HCT116 (cell line): ENCODE measurements at regions not wholly inside any gene's neighbourhood (a gene's known extent, or its start where the extent isn't known, plus 50 kb on each side); places are given as distances from the start of the nearest gene placed in this dataset.

Experiments
- ATAC-seq: fragments of 200-7000 bp; cut with Tn5 transposase; 2 replicates; pipeline ENCODE4 v1.9.1; 2020; ENCODE audit warnings: mild to moderate bottlenecking, moderate library complexity
- BruUV-seq: library from RNA; stranded (reverse); fragments of 400-500 nt; replicated peaks from 2 replicates; lab custom pipeline; 2021; lab: Mats Ljungman, UMichigan
- CTCF ChIA-PET: fragments of 300-600 bp; sonication (Branson Sonifier 250); formaldehyde crosslinking; loops from one replicate; lab custom pipeline; 2021; ENCODE audit warnings: antibody characterized with exemption; lab: Charles Lee
- POLR2A ChIA-PET: fragments of 300-600, 350-600 bp; sonication (Branson Sonifier 250); formaldehyde crosslinking; loops from one replicate; lab custom pipeline; 2021; ENCODE audit warnings: antibody characterized with exemption; lab: Charles Lee
- RAD21 ChIA-PET, 2 experiments: fragments of 300-600 bp; sonication (Branson Sonifier 250); formaldehyde crosslinking; loops; one replicate each; lab custom pipeline; 2023; ENCODE audit warnings: low total read pairs in 2 of 2; ENCODE audit not compliant: uncharacterized antibody in 2 of 2, unreplicated experiment in 2 of 2, low non-redundant PET in 1 of 2; lab: Charles Lee
- DNase-seq: peaks from one replicate; pipeline ENCODE4 v3.0.0-alpha.2; 2010; ENCODE audit warnings: low read depth, low spot score
- H2AFZ ChIP-seq: fragments of 200-600 bp; shearing (Covaris generic), sonication (generic); 2 replicates; pipeline ENCODE4 v1.6.1; 2017; ENCODE audit warnings: low read depth, mixed run types, mixed read lengths, antibody characterized with exemption, low read length; ENCODE audit not compliant: poor library complexity, severe bottlenecking
- H3K27ac ChIP-seq: 2 replicates; pipeline ENCODE4 v1.5.1; 2012; ENCODE audit warnings: low read depth, low read length
- H3K27me3 ChIP-seq: fragments of 200-600 bp; sonication (generic); 2 replicates; pipeline ENCODE4 v1.6.1; 2016; ENCODE audit warnings: mixed run types, low read length, mixed read lengths; ENCODE audit not compliant: insufficient read depth
- H3K36me3 ChIP-seq, 2 experiments: fragments of 200-500 bp in 1 of 2; fragments of 200-600 bp in 1 of 2; sonication (Bioruptor generic) in 1 of 2; sonication (generic) in 1 of 2; 2 replicates each; pipeline versions ENCODE4 v1.5.1 to v1.6.1; 2014 to 2016; ENCODE audit warnings: low read length in 2 of 2, inconsistent platforms in 1 of 2, mixed read lengths in 1 of 2, mixed run types in 1 of 2; ENCODE audit not compliant: insufficient read depth in 2 of 2, control insufficient read depth in 1 of 2
- H3K4me1 ChIP-seq, 2 experiments: fragments of 200-600 bp in 1 of 2; sonication (generic) in 1 of 2; 2 replicates each; pipeline versions ENCODE4 v1.5.1 to v1.6.1; 2012 to 2017; ENCODE audit warnings: low read length in 2 of 2, inconsistent platforms in 1 of 2, mild to moderate bottlenecking in 1 of 2, mixed read lengths in 1 of 2, mixed run types in 1 of 2, moderate library complexity in 1 of 2; ENCODE audit not compliant: insufficient read depth in 2 of 2, control insufficient read depth in 1 of 2
- H3K4me2 ChIP-seq: fragments of 200-600 bp; sonication (generic); 2 replicates; pipeline ENCODE4 v1.6.1; 2017; ENCODE audit warnings: mixed run types, low read length, mixed read lengths
- H3K4me3 ChIP-seq, 2 experiments: fragments of 200-600 bp in 1 of 2; sonication (generic) in 1 of 2; replicated peaks in 1 of 2; 2 replicates each; pipeline ENCODE4 v1.5.1; 2011 to 2016; ENCODE audit warnings: low read length in 2 of 2, control low read depth in 1 of 2, low read depth in 1 of 2, mild to moderate bottlenecking in 1 of 2, mixed read lengths in 1 of 2, mixed run types in 1 of 2
- H3K79me2 ChIP-seq: fragments of 200-600 bp; sonication (generic); 2 replicates; pipeline ENCODE4 v1.6.1; 2017; ENCODE audit warnings: mild to moderate bottlenecking, mixed run types, low read length, moderate library complexity, mixed read lengths; ENCODE audit not compliant: insufficient read depth
- H3K9ac ChIP-seq: fragments of 200-600 bp; sonication (generic); 2 replicates; pipeline ENCODE4 v1.6.1; 2016; ENCODE audit warnings: low read length, mixed read lengths
- H3K9me2 ChIP-seq: fragments of 200-600 bp; sonication (generic), shearing (Covaris generic); 2 replicates; pipeline ENCODE4 v1.6.1; 2017; ENCODE audit warnings: mixed run types, mild to moderate bottlenecking, moderate library complexity; ENCODE audit not compliant: insufficient read depth
- H3K9me3 ChIP-seq, 2 experiments: fragments of 200-500 bp in 1 of 2; fragments of 200-600 bp in 1 of 2; sonication (Bioruptor generic) in 1 of 2; sonication (generic) in 1 of 2; 2 replicates each; pipeline ENCODE4 v1.6.1; 2014 to 2017; ENCODE audit warnings: low read length in 2 of 2, mixed read lengths in 2 of 2, inconsistent platforms in 1 of 2, low read depth in 1 of 2, mild to moderate bottlenecking in 1 of 2, mixed run types in 1 of 2, moderate library complexity in 1 of 2; ENCODE audit not compliant: control insufficient read depth in 1 of 2, insufficient read depth in 1 of 2
- H4K20me1 ChIP-seq: fragments of 200-600 bp; sonication (generic), shearing (Covaris generic); 2 replicates; pipeline ENCODE4 v1.6.1; 2017; ENCODE audit warnings: mixed run types, mild to moderate bottlenecking, moderate library complexity; ENCODE audit not compliant: insufficient read depth
- CEBPB ChIP-seq: IDR thresholded peaks from 2 replicates; pipeline ENCODE4 v1.6.1; 2012; ENCODE audit warnings: low read depth
- EGR1 ChIP-seq: IDR thresholded peaks from 2 replicates; pipeline ENCODE4 v1.6.1; 2012; ENCODE audit warnings: low read depth
- ELF1 ChIP-seq: IDR thresholded peaks from 2 replicates; pipeline ENCODE4 v1.6.1; 2012; ENCODE audit warnings: low read depth, borderline replicate concordance
- EZH2 ChIP-seq: fragments of 200-600 bp; sonication (generic); IDR thresholded peaks from 2 replicates; pipeline ENCODE4 v1.6.1; 2017; ENCODE audit warnings: antibody characterized with exemption, mixed run types
- EZH2phosphoT487 ChIP-seq: fragments of 200-600 bp; IDR thresholded peaks from 2 replicates; pipeline ENCODE4 v1.6.1; 2018; ENCODE audit warnings: antibody characterized with exemption, borderline replicate concordance
- FOSL1 ChIP-seq: IDR thresholded peaks from 2 replicates; pipeline ENCODE4 v1.6.1; 2012; ENCODE audit warnings: low read depth
- JUND ChIP-seq: IDR thresholded peaks from 2 replicates; pipeline ENCODE4 v1.6.1; 2012
- POLR2A ChIP-seq: IDR thresholded peaks from 2 replicates; pipeline ENCODE4 v1.7.0; 2011; ENCODE audit warnings: borderline replicate concordance; ENCODE audit not compliant: insufficient read depth, insufficient read length; ENCODE audit errors: extremely low read depth
- POLR2AphosphoS5 ChIP-seq: IDR thresholded peaks from 2 replicates; pipeline ENCODE4 v1.6.1; 2011; ENCODE audit warnings: mild to moderate bottlenecking, low read depth, low read length, moderate library complexity
- RAD21 ChIP-seq: IDR thresholded peaks from 2 replicates; pipeline ENCODE4 v1.6.1; 2012; ENCODE audit warnings: low read depth, mild to moderate bottlenecking
- TCF7L2 ChIP-seq: IDR thresholded peaks from 2 replicates; pipeline ENCODE4 v1.7.0; 2011; ENCODE audit warnings: borderline replicate concordance, inconsistent platforms; ENCODE audit not compliant: insufficient read depth, insufficient read length; ENCODE audit errors: extremely low read depth
- YY1 ChIP-seq: IDR thresholded peaks from 2 replicates; pipeline ENCODE4 v1.6.1; 2011; ENCODE audit warnings: low read length, low read depth, moderate library complexity, mild to moderate bottlenecking; ENCODE audit not compliant: insufficient replicate concordance; ENCODE audit errors: extremely low read depth
- ZBTB33 ChIP-seq: IDR thresholded peaks from 2 replicates; pipeline ENCODE4 v1.6.1; 2011; ENCODE audit warnings: mild to moderate bottlenecking, low read length, moderate library complexity; ENCODE audit not compliant: insufficient replicate concordance; ENCODE audit errors: extremely low read depth
- ZFX ChIP-seq: fragments of 450-650 bp; IDR thresholded peaks from 2 replicates; pipeline ENCODE4 v1.6.1; 2017
- ZNF274 ChIP-seq: fragments of 200-500 bp; sonication (Bioruptor generic); IDR thresholded peaks from 2 replicates; pipeline ENCODE4 v1.6.1; 2014; ENCODE audit warnings: mild to moderate bottlenecking, low read depth, low read length, inconsistent platforms
- intact Hi-C: fragments of 100-400 bp; cut with micrococcal nuclease; formaldehyde crosslinking; loops from 2 replicates; pipeline ENCODE4 v1.10.0; 2022

DNA sequence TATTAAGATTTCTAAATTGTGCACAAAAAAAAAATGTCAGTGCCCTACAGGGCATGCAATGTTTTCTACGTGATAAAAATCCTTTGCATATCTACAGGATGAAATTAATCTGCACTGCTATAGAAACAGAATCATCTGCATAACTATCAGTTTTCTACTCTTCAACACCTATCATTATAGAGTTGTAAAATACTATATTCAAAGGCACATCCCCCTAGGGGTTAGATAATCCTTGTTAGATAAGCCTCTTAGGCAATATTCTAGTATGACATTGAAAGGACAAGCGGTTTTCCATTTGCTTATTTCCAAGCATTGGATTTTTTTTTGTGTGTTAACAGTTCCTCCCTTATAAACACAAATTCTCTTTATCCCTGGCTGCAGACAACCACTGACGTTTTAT lies 98.7 kb upstream of the LAMA2 start:
- no peaks in the 10 kb centered on the region for H3K4me1 ChIP-seq
- no peak for ATAC-seq
- H4K20me1 ChIP-seq, result no peaks in the 10 kb centered on the region
- no peak overlapping the region for H3K4me2 ChIP-seq
- no peak overlapping the region for H3K9ac ChIP-seq
- TF ChIP-seq RAD21 (no peak), POLR2A (no peak), EGR1 (no peak), CEBPB (no peak), EZH2 (no peak), YY1 (no peak), TCF7L2 (no peak), POLR2AphosphoS5 (no peak), ZFX (no peak), FOSL1 (no peak), EZH2phosphoT487 (no peak), ELF1 (no peak), JUND (no peak), ZNF274 (no peak), ZBTB33 (no peak)
- TF ChIP-seq, all 23 proteins: peak for 0
- Histone ChIP-seq H3K27me3 (no peaks in the 10 kb centered on the region), H3K9me3 (no peaks in the 10 kb centered on the region), H2AFZ (no peak overlapping the region), H3K9me2 (no peaks in the 10 kb centered on the region), H3K4me3 (no peak overlapping the region), H3K27ac (no peak overlapping the region), H3K79me2 (no peaks in the 10 kb centered on the region), H3K36me3 (no peaks in the 10 kb centered on the region)
- POLR2A ChIA-PET, result no interaction called here
- RAD21 ChIA-PET, result no interaction called here
- intact Hi-C loops, result no loop called here
- CTCF ChIA-PET, result no interaction called here
- no peak for DNase-seq
- BruUV-seq, result no TSS peak
